Upper lobe of left lung (tissue), 4 donors: ENCODE measurements at regions not wholly inside any gene's neighbourhood (a gene's known extent, or its start where the extent isn't known, plus 50 kb on each side); places are given as distances from the start of the nearest gene placed in this dataset.

Source experiments
- CTCF ChIP-seq, 6 experiments: fragments of 450-650 bp in 4 of 6; fragments of 200-600 bp in 2 of 6; sonication (generic) in 2 of 6; IDR thresholded peaks; one replicate each; pipeline ENCODE4 v1.5.1; 2016 to 2019; ENCODE audit warnings: antibody characterized with exemption in 6 of 6
- POLR2A ChIP-seq, 4 donors: fragments of 450-650 bp; IDR thresholded peaks; one replicate each; pipeline ENCODE4 v1.5.1; 2016 to 2017; ENCODE audit warnings: antibody characterized with exemption in 4 of 4, mild to moderate bottlenecking in 2 of 4

- TF ChIP-seq CTCF (IDR thresholded peaks at IDR 0.05) (no peak), POLR2A (IDR thresholded peaks at IDR 0.05) (no peak)
Measured at GRCh38 chr13:26934096-26934495, 173.5 kb upstream of the GPR12 start.
